Lung (tissue), 11 donors: ENCODE measurements at regions not wholly inside any gene's neighbourhood (a gene's known extent, or its start where the extent isn't known, plus 50 kb on each side); places are given as distances from the start of the nearest gene placed in this dataset.

Source experiments
- ATAC-seq: fragments of 200-7000 bp; cut with Tn5 transposase; one replicate; pipeline ENCODE4 v1.9.1; 2020; ENCODE audit warnings: moderate number of reproducible peaks; ENCODE audit not compliant: insufficient read depth, low FRiP score
- DNase-seq, 3 donors: peaks; one replicate each; pipeline ENCODE4 v3.0.0-alpha.2; 2013 to 2017
- H3K27ac ChIP-seq, 2 donors: one replicate each; pipeline ENCODE4 v1.5.1; 2013; ENCODE audit warnings: mild to moderate bottlenecking in 2 of 2, moderate library complexity in 2 of 2, control low read depth in 1 of 2, inconsistent platforms in 1 of 2, low read depth in 1 of 2, low read length in 1 of 2
- H3K27me3 ChIP-seq, 3 donors: one replicate each; pipeline ENCODE4 v1.5.1; 2013; ENCODE audit warnings: low read length in 2 of 3; ENCODE audit not compliant: control insufficient read depth in 3 of 3, insufficient read depth in 3 of 3
- H3K36me3 ChIP-seq, 4 donors: one replicate each; pipeline ENCODE4 v1.5.1; 2013; ENCODE audit warnings: low read length in 4 of 4, mild to moderate bottlenecking in 1 of 4, moderate library complexity in 1 of 4; ENCODE audit not compliant: control insufficient read depth in 4 of 4, insufficient read depth in 4 of 4
- H3K4me1 ChIP-seq, 5 donors: one replicate each; pipeline ENCODE4 v1.5.1; 2013; ENCODE audit warnings: low read length in 5 of 5, mild to moderate bottlenecking in 2 of 5, moderate library complexity in 1 of 5; ENCODE audit not compliant: control insufficient read depth in 5 of 5, insufficient read depth in 5 of 5
- H3K4me3 ChIP-seq: one replicate; pipeline ENCODE4 v1.5.1; 2013; ENCODE audit warnings: mild to moderate bottlenecking, control low read depth, moderate library complexity
- H3K9ac ChIP-seq, 2 donors: one replicate each; pipeline ENCODE4 v1.5.1; 2013; ENCODE audit warnings: low read length in 2 of 2, control low read depth in 1 of 2; ENCODE audit not compliant: insufficient read depth in 1 of 2
- H3K9me3 ChIP-seq, 4 donors: one replicate each; pipeline ENCODE4 v1.5.1; 2013; ENCODE audit warnings: low read length in 3 of 4, mild to moderate bottlenecking in 1 of 4, moderate library complexity in 1 of 4; ENCODE audit not compliant: control insufficient read depth in 4 of 4, insufficient read depth in 3 of 4
- CTCF ChIP-seq: IDR thresholded peaks from 2 replicates; pipeline ENCODE4 v1.5.1; 2012; ENCODE audit warnings: mild to moderate bottlenecking; ENCODE audit errors: control extremely low read depth, extremely low read depth
- WGBS, 2 donors: extraction: QIAGEN DNeasy Blood & Tissue Kit; methylation state at CpG; one replicate each; pipeline ENCODE4 v1.1.7; 2013; 5-methylcytosine and 5-hydroxymethylcytosine counted together
- donor health status: control.
- donor health status: control.
- donor health status: Bipolar disorder and iron deficiency.
- donor health status: healthy.
- donor health status: DM: yes; HTN: yes; CAD: no.

- H3K27ac ChIP-seq: no peak overlapping the region
- 85 to 100% methylated on average over 1 of the region's 1 CpG for WGBS, 2 donors
- no peaks in the 10 kb centered on the region for H3K36me3 ChIP-seq
- no peak overlapping the region for H3K9ac ChIP-seq
- TF ChIP-seq CTCF: no peak
- no peaks in the 10 kb centered on the region for H3K4me1 ChIP-seq
- no peak overlapping the region for H3K4me3 ChIP-seq
- ATAC-seq (no peak), DNase-seq (no peak)
- no peaks in the 10 kb centered on the region for H3K27me3 ChIP-seq
- H3K9me3 ChIP-seq: no peaks in the 10 kb centered on the region
These were observed 1271.0 kb downstream of the LRFN5 start for GRCh38 chr14:42877716-42878115.

DNA sequence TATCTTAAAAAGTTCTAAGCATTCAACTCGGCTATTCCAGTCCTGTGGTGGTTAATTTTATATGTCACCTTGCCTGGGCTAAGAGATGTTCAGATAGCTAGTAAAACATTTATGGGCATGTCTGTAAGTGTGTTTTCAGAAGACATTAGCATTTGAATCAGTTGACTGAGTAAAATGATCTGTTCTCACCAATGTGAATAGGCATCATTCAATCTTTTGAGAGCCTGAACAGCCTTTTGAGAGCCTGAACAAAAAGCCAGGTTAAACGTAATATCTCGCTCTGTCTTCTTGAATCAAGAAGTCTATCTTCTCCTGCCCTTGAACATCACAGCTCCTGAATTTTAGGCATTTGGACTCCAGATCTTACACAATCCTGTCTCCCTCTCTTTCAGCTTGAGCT lies 1266.1 kb downstream of the LRFN5 start:
- Histone ChIP-seq H3K4me3 (no peak overlapping the region), H3K4me1 (no peaks in the 10 kb centered on the region), H3K27ac (no peak overlapping the region), H3K9ac (no peak overlapping the region), H3K36me3 (no peaks in the 10 kb centered on the region), H3K9me3 (no peaks in the 10 kb centered on the region), H3K27me3 (no peaks in the 10 kb centered on the region)
- WGBS, 2 donors: 73 to 85% methylated on average over 3 of the region's 3 CpGs
- no peak for ATAC-seq
- TF ChIP-seq CTCF: no peak
- no peak for DNase-seq

DNA sequence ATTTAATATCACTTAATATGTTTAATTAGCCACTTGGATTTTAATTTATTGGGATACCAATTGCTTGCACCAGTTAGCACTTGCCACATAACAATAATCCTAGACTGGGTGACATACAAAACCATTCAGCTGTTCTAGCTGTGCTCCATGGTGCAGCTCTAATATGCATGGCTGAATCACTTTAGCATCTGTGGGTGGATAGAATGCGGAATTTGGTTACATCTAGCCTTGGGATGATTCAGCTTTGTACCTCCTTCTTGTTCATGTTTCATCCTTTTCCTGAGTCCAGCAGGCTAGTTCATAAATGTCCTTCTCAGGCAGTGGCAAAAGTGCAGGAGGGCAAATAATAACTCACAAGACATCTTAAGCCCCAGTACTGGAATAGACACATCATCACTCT lies 1263.0 kb downstream of the LRFN5 start:
- no peak for ATAC-seq
- Histone ChIP-seq H3K4me1 (no peaks in the 10 kb centered on the region), H3K9me3 (no peaks in the 10 kb centered on the region), H3K27ac (no peak overlapping the region), H3K36me3 (no peaks in the 10 kb centered on the region), H3K9ac (no peak overlapping the region), H3K4me3 (no peak overlapping the region), H3K27me3 (no peaks in the 10 kb centered on the region)
- TF ChIP-seq CTCF: no peak
- 84 to 90% methylated on average over 1 of the region's 1 CpG for WGBS, 2 donors
- no peak for DNase-seq

GRCh38 chr14:42862114-42862513 lies 1255.4 kb downstream of the LRFN5 start:
- Histone ChIP-seq H3K9ac (no peak overlapping the region), H3K9me3 (peaks cover 0 to 4% (median 0%) of the 10 kb centered on the region in 4 donors), H3K36me3 (no peaks in the 10 kb centered on the region), H3K4me1 (no peaks in the 10 kb centered on the region), H3K27ac (no peak overlapping the region), H3K4me3 (no peak overlapping the region), H3K27me3 (no peaks in the 10 kb centered on the region)
- TF ChIP-seq CTCF: no peak
- DNase-seq (no peak), ATAC-seq (no peak)
- WGBS, 2 donors: 69 to 84% methylated on average over 3 of the region's 3 CpGs
